ENCODE measurements at regions not wholly inside any gene's neighbourhood (a gene's known extent, or its start where the extent isn't known, plus 50 kb on each side); places are given as distances from the start of the nearest gene placed in this dataset.

- no peak for TF ChIP-seq CTCF (IDR thresholded peaks at IDR 0.05)
- TF ChIP-seq EZH2 (IDR thresholded peaks at IDR 0.05) = no peak
These were observed 52.9 kb upstream of the MAP10 start for GRCh38 chr1:232752365-232752764.

Data from neural progenitor cell (in vitro differentiated cells).